ENCODE measurements at regions not wholly inside any gene's neighbourhood (a gene's known extent, or its start where the extent isn't known, plus 50 kb on each side); places are given as distances from the start of the nearest gene placed in this dataset.

- no peak overlapping the region for H3K4me3 ChIP-seq (ENCODE audit: low read length)
- H3K9me2 ChIP-seq (ENCODE audit: insufficient read depth, low read length) = no peaks in the 10 kb centered on the region
- no peaks in the 10 kb centered on the region for H4K20me1 ChIP-seq (ENCODE audit: insufficient read depth)
- no peak for TF ChIP-seq RAD21 (conservative IDR thresholded peaks at IDR 0.05)
- TF ChIP-seq POLR2AphosphoS5 (IDR thresholded peaks at IDR 0.05) = no peak
- no peak for TF ChIP-seq REST (IDR thresholded peaks at IDR 0.05; ENCODE audit: borderline replicate concordance)
- no peak for TF ChIP-seq SMC3 (conservative IDR thresholded peaks at IDR 0.05; ENCODE audit: poor library complexity)
- TF ChIP-seq CTCF (IDR thresholded peaks at IDR 0.05; ENCODE audit: poor library complexity, severe bottlenecking) = no peak
- TF ChIP-seq TAF1 (IDR thresholded peaks at IDR 0.05; ENCODE audit: low read depth) = no peak
- no peak for TF ChIP-seq EZH2 (IDR thresholded peaks at IDR 0.05; ENCODE audit: borderline replicate concordance, insufficient read depth, low read length, poor library complexity, severe bottlenecking)
- no peak for TF ChIP-seq EP300 (conservative IDR thresholded peaks at IDR 0.05; ENCODE audit: poor library complexity, severe bottlenecking)
- TF ChIP-seq MXI1 (conservative IDR thresholded peaks at IDR 0.05; ENCODE audit: poor library complexity, severe bottlenecking) = no peak
- H3K27me3 ChIP-seq (ENCODE audit: insufficient read depth, low read depth, low read length) = no peaks in the 10 kb centered on the region
- H3K9me3 ChIP-seq (ENCODE audit: low read length) = no peaks in the 10 kb centered on the region
- no peaks in the 10 kb centered on the region for H3K36me3 ChIP-seq (ENCODE audit: insufficient read depth, low read length)
- H3K27ac ChIP-seq (ENCODE audit: low read length) = no peak overlapping the region
- H3K9ac ChIP-seq (ENCODE audit: low read length) = no peak overlapping the region
- H2AFZ ChIP-seq (ENCODE audit: low read depth, low read length) = no peak overlapping the region
- no peaks in the 10 kb centered on the region for H3F3A ChIP-seq (ENCODE audit: insufficient read depth, low read length, poor library complexity, severe bottlenecking)
- no peak overlapping the region for H3K4me2 ChIP-seq (ENCODE audit: low read length)
- H3K79me2 ChIP-seq (replicated peaks; ENCODE audit: insufficient read depth, low read length) = no peaks in the 10 kb centered on the region
These were observed 603.7 kb upstream of the CFAP20DC start for GRCh38 chr3:59653405-59654122.

- Histone ChIP-seq H3K36me3 (ENCODE audit: insufficient read depth, low read length) (no peaks in the 10 kb centered on the region), H3K79me2 (replicated peaks; ENCODE audit: insufficient read depth, low read length) (no peaks in the 10 kb centered on the region), H3K27ac (ENCODE audit: low read length) (no peak overlapping the region), H3K4me2 (ENCODE audit: low read length) (no peak overlapping the region), H3K27me3 (ENCODE audit: insufficient read depth, low read depth, low read length) (no peaks in the 10 kb centered on the region), H3K9me3 (ENCODE audit: low read length) (no peaks in the 10 kb centered on the region), H3K9me2 (ENCODE audit: insufficient read depth, low read length) (no peaks in the 10 kb centered on the region), H3K4me3 (ENCODE audit: low read length) (no peak overlapping the region), H3K9ac (ENCODE audit: low read length) (no peak overlapping the region), H3F3A (ENCODE audit: insufficient read depth, low read length, poor library complexity, severe bottlenecking) (no peaks in the 10 kb centered on the region), H4K20me1 (ENCODE audit: insufficient read depth) (no peaks in the 10 kb centered on the region), H2AFZ (ENCODE audit: low read depth, low read length) (no peak overlapping the region)
- no peak for TF ChIP-seq EZH2 (IDR thresholded peaks at IDR 0.05; ENCODE audit: borderline replicate concordance, insufficient read depth, low read length, poor library complexity, severe bottlenecking)
- no peak for TF ChIP-seq REST (IDR thresholded peaks at IDR 0.05; ENCODE audit: borderline replicate concordance)
- no peak for TF ChIP-seq POLR2AphosphoS5 (IDR thresholded peaks at IDR 0.05)
- TF ChIP-seq SMC3 (conservative IDR thresholded peaks at IDR 0.05; ENCODE audit: poor library complexity) = no peak
- TF ChIP-seq CTCF (IDR thresholded peaks at IDR 0.05; ENCODE audit: poor library complexity, severe bottlenecking) = no peak
- TF ChIP-seq TAF1 (IDR thresholded peaks at IDR 0.05; ENCODE audit: low read depth) = no peak
- no peak for TF ChIP-seq MXI1 (conservative IDR thresholded peaks at IDR 0.05; ENCODE audit: poor library complexity, severe bottlenecking)
- TF ChIP-seq RAD21 (conservative IDR thresholded peaks at IDR 0.05) = no peak
- no peak for TF ChIP-seq EP300 (conservative IDR thresholded peaks at IDR 0.05; ENCODE audit: poor library complexity, severe bottlenecking)
These were observed 594.9 kb upstream of the CFAP20DC start for GRCh38 chr3:59644479-59645402.

Measured in neural cell (in vitro differentiated cells).